Loucy (cell line): ENCODE measurements at regions not wholly inside any gene's neighbourhood (a gene's known extent, or its start where the extent isn't known, plus 50 kb on each side); places are given as distances from the start of the nearest gene placed in this dataset.

ENCODE experiments used
- EZH2phosphoT487 ChIP-seq: fragments of 200-600 bp; IDR thresholded peaks from 2 replicates; pipeline ENCODE4 v1.6.1; 2018; ENCODE audit warnings: antibody characterized with exemption, mild to moderate bottlenecking, moderate library complexity, borderline replicate concordance
- TF ChIP-seq, protein P1 (sequence below): fragments of 200-600 bp; sonication (generic); conservative IDR thresholded peaks from 2 replicates; pipeline ENCODE4 v1.5.1; 2014; ENCODE audit warnings: mild to moderate bottlenecking, antibody characterized with exemption, low read length

GRCh38 chr16:26301516-26301915 lies 609.8 kb downstream of the HS3ST4 start:
- TF ChIP-seq, protein P1, sequence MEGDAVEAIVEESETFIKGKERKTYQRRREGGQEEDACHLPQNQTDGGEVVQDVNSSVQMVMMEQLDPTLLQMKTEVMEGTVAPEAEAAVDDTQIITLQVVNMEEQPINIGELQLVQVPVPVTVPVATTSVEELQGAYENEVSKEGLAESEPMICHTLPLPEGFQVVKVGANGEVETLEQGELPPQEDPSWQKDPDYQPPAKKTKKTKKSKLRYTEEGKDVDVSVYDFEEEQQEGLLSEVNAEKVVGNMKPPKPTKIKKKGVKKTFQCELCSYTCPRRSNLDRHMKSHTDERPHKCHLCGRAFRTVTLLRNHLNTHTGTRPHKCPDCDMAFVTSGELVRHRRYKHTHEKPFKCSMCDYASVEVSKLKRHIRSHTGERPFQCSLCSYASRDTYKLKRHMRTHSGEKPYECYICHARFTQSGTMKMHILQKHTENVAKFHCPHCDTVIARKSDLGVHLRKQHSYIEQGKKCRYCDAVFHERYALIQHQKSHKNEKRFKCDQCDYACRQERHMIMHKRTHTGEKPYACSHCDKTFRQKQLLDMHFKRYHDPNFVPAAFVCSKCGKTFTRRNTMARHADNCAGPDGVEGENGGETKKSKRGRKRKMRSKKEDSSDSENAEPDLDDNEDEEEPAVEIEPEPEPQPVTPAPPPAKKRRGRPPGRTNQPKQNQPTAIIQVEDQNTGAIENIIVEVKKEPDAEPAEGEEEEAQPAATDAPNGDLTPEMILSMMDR, result no peak
- TF ChIP-seq EZH2phosphoT487, result no peak
